MM.1S (cell line): ENCODE measurements at regions not wholly inside any gene's neighbourhood (a gene's known extent, or its start where the extent isn't known, plus 50 kb on each side); places are given as distances from the start of the nearest gene placed in this dataset.

ENCODE experiments used
- DNase-seq: peaks from one replicate; pipeline ENCODE4 v3.0.0-alpha.2; 2015
- H2AFZ ChIP-seq: fragments of 300-600 bp; sonication (generic); 2 replicates; pipeline ENCODE4 v1.6.0; 2016; ENCODE audit warnings: antibody characterized with exemption, low read length
- H3F3A ChIP-seq: fragments of 300-600 bp; sonication (generic); 2 replicates; pipeline ENCODE4 v1.6.1; 2016; ENCODE audit warnings: mild to moderate bottlenecking, antibody characterized with exemption, low read length, moderate library complexity, mixed read lengths; ENCODE audit not compliant: insufficient read depth
- H3K27ac ChIP-seq: fragments of 300-600 bp; sonication (generic); 2 replicates; pipeline ENCODE4 v1.5.1; 2016; ENCODE audit warnings: mild to moderate bottlenecking, low read length
- H3K27me3 ChIP-seq: fragments of 300-600 bp; sonication (generic); replicated peaks from 2 replicates; pipeline ENCODE4 v1.6.0; 2016; ENCODE audit warnings: low read length; ENCODE audit not compliant: insufficient read depth
- H3K36me3 ChIP-seq: fragments of 300-600 bp; sonication (generic); replicated peaks from 2 replicates; pipeline ENCODE4 v1.6.1; 2016; ENCODE audit warnings: mild to moderate bottlenecking, low read length, mixed read lengths; ENCODE audit not compliant: insufficient read depth
- H3K4me1 ChIP-seq: fragments of 300-600 bp; sonication (generic); 2 replicates; pipeline ENCODE4 v1.6.1; 2016; ENCODE audit warnings: low read length, mixed read lengths
- H3K4me2 ChIP-seq: fragments of 300-600 bp; sonication (generic); 2 replicates; pipeline ENCODE4 v1.6.0; 2016; ENCODE audit warnings: low read depth, low read length
- H3K4me3 ChIP-seq: fragments of 300-600 bp; sonication (generic); 2 replicates; pipeline ENCODE4 v1.5.1; 2016; ENCODE audit warnings: low read length, mixed read lengths
- H3K79me2 ChIP-seq: fragments of 300-600 bp; sonication (generic); 2 replicates; pipeline ENCODE4 v1.6.1; 2016; ENCODE audit warnings: mixed run types, low read length, mixed read lengths
- H3K9ac ChIP-seq: fragments of 300-600 bp; sonication (generic); 2 replicates; pipeline ENCODE4 v1.6.1; 2016; ENCODE audit warnings: low read length, mixed read lengths
- H3K9me2 ChIP-seq: fragments of 300-600 bp; sonication (generic); replicated peaks from 2 replicates; pipeline ENCODE4 v1.6.1; 2016; ENCODE audit warnings: mild to moderate bottlenecking, low read length, mixed read lengths; ENCODE audit not compliant: insufficient read depth
- H3K9me3 ChIP-seq: fragments of 300-600 bp; sonication (generic); replicated peaks from 2 replicates; pipeline ENCODE4 v1.6.1; 2016; ENCODE audit warnings: mild to moderate bottlenecking, low read length, mixed read lengths; ENCODE audit not compliant: insufficient read depth
- H4K20me1 ChIP-seq: fragments of 300-600 bp; sonication (generic); 2 replicates; pipeline ENCODE4 v1.6.1; 2016; ENCODE audit warnings: mild to moderate bottlenecking, low read length, moderate library complexity, mixed read lengths; ENCODE audit not compliant: insufficient read depth
- CTCF ChIP-seq: fragments of 300-600 bp; sonication (generic); IDR thresholded peaks from 2 replicates; pipeline ENCODE4 v1.5.1; 2016; ENCODE audit warnings: antibody characterized with exemption, low read length, mixed read lengths
- EZH2 ChIP-seq: fragments of 300-600 bp; sonication (generic); optimal IDR thresholded peaks from 2 replicates; pipeline ENCODE3; 2017; ENCODE audit warnings: low read depth, mild to moderate bottlenecking, antibody characterized with exemption, low read length, mixed read lengths
- EZH2phosphoT487 ChIP-seq: fragments of 300-600 bp; sonication (generic); IDR thresholded peaks from 2 replicates; pipeline ENCODE4 v1.6.1; 2018; ENCODE audit warnings: antibody characterized with exemption, low read length

DNA sequence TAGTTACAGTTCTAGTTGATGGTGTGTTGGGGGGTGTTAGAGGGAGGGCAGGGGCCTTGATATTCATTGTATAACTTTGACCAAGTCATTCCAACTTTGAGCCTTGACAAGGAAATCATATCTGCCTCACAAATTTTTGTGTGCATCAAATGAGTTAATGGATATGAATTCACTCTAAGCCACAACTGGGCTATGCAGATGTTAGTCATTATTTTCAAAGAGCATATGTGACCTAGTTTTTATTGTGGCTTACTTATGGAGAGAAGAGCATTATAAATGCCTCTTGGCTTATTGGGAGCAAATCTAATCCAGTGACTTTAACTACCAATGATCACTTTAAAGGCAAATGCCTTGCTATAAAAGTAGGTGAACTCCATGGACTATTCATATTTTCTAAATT, 250.2 kb downstream of the LPIN1 start:
- no peak for TF ChIP-seq EZH2
- no peak for TF ChIP-seq EZH2phosphoT487
- TF ChIP-seq CTCF: no peak
- no peak overlapping the region for H3K27ac ChIP-seq

GRCh38 chr2:11997142-11997541, 250.7 kb downstream of the LPIN1 start:
- H3K4me3 ChIP-seq: no peak overlapping the region
- TF ChIP-seq EZH2 (no peak), EZH2phosphoT487 (no peak), CTCF (no peak)
- H3F3A ChIP-seq: no peaks in the 10 kb centered on the region
- H3K36me3 ChIP-seq: no peaks in the 10 kb centered on the region
- no peaks in the 10 kb centered on the region for H3K27me3 ChIP-seq
- H3K4me1 ChIP-seq: no peaks in the 10 kb centered on the region
- H3K27ac ChIP-seq: no peak overlapping the region
- DNase-seq: no peak
- H4K20me1 ChIP-seq: no peaks in the 10 kb centered on the region
- no peak overlapping the region for H2AFZ ChIP-seq
- H3K79me2 ChIP-seq: no peaks in the 10 kb centered on the region
- H3K9me3 ChIP-seq: no peaks in the 10 kb centered on the region
- no peak overlapping the region for H3K4me2 ChIP-seq
- H3K9ac ChIP-seq: no peak overlapping the region
- H3K9me2 ChIP-seq: no peaks in the 10 kb centered on the region

More for the DNA sequence above, 250.2 kb downstream of the LPIN1 start:
- Histone ChIP-seq H3K4me1 (no peaks in the 10 kb centered on the region), H2AFZ (no peak overlapping the region), H3K79me2 (no peaks in the 10 kb centered on the region), H4K20me1 (no peaks in the 10 kb centered on the region), H3K27me3 (no peaks in the 10 kb centered on the region), H3K4me3 (no peak overlapping the region), H3K9ac (no peak overlapping the region), H3K9me3 (no peaks in the 10 kb centered on the region), H3K9me2 (no peaks in the 10 kb centered on the region), H3K36me3 (no peaks in the 10 kb centered on the region), H3F3A (no peaks in the 10 kb centered on the region), H3K4me2 (no peak overlapping the region)
- no peak for DNase-seq

DNA sequence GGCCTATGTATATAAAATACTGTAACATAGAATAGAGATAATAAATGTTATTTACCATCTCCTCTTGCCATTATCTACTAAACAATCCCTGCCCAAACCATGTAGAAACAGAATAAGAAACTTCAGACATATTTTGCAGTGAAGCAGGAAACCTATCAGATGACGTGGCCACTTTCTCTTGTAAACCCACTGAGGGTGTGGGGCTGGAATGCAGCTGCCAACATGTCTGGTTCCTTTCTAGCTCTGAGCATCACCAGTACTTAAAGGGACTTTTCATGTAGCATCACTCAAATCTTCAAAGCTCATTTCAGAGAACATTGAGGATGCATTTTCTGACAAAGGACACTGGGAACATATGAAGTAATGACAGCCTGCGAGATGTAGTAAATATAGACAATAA, 251.8 kb downstream of the LPIN1 start:
- Histone ChIP-seq H3K79me2 (no peaks in the 10 kb centered on the region), H3K36me3 (no peaks in the 10 kb centered on the region), H4K20me1 (no peaks in the 10 kb centered on the region), H3F3A (no peaks in the 10 kb centered on the region), H3K9me2 (no peaks in the 10 kb centered on the region), H2AFZ (no peak overlapping the region), H3K4me2 (no peak overlapping the region), H3K4me1 (no peaks in the 10 kb centered on the region), H3K9ac (no peak overlapping the region), H3K27me3 (no peaks in the 10 kb centered on the region), H3K27ac (no peak overlapping the region), H3K9me3 (no peaks in the 10 kb centered on the region), H3K4me3 (no peak overlapping the region)
- TF ChIP-seq CTCF: no peak
- no peak for TF ChIP-seq EZH2
- TF ChIP-seq EZH2phosphoT487: no peak
- DNase-seq: no peak
